D721Med (cell line): ENCODE measurements at regions not wholly inside any gene's neighbourhood (a gene's known extent, or its start where the extent isn't known, plus 50 kb on each side); places are given as distances from the start of the nearest gene placed in this dataset.

Source experiments
- DNase-seq: peaks from one replicate; pipeline ENCODE4 v3.0.0; 2011; ENCODE audit warnings: low spot score; ENCODE audit not compliant: insufficient read length
- FAIRE-seq: peaks from 2 replicates; lab custom pipeline; 2011; peaks lifted over from hg19 to GRCh38; lab: Jason Lieb, UNC
- CTCF ChIP-seq: IDR thresholded peaks from 2 replicates; pipeline ENCODE4 v1.5.1; 2012; ENCODE audit warnings: mild to moderate bottlenecking, control low read depth; ENCODE audit not compliant: insufficient read depth; ENCODE audit errors: missing control alignments

GRCh38 chr3:28906561-28907310 lies 374.1 kb upstream of the RBMS3 start:
- FAIRE-seq (no peak), DNase-seq (no peak)
- TF ChIP-seq CTCF = no peak

DNA sequence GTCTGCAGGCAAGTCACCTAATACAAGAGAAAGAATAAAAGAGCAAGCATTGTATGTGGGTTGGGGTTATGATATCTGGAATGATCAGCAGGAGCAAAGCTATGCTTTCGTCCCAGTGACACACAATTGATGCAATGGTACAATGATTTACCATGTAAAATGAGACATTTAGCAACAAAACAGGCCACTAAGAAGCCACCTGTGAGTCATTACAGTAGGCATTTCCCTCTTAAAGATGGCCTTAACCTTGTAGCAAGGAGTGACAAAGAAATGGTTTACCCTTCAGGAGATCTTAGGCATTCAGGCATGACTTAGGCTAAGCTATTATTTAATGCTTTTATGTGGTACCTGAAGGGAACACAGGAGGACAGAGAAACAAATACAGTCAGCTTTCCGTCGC lies 373.3 kb upstream of the RBMS3 start:
- DNase-seq (no peak), FAIRE-seq (no peak)
- TF ChIP-seq CTCF = no peak

GRCh38 chr3:28912120-28912885 lies 368.6 kb upstream of the RBMS3 start:
- FAIRE-seq = no peak
- no peak for TF ChIP-seq CTCF
- no peak for DNase-seq

DNA sequence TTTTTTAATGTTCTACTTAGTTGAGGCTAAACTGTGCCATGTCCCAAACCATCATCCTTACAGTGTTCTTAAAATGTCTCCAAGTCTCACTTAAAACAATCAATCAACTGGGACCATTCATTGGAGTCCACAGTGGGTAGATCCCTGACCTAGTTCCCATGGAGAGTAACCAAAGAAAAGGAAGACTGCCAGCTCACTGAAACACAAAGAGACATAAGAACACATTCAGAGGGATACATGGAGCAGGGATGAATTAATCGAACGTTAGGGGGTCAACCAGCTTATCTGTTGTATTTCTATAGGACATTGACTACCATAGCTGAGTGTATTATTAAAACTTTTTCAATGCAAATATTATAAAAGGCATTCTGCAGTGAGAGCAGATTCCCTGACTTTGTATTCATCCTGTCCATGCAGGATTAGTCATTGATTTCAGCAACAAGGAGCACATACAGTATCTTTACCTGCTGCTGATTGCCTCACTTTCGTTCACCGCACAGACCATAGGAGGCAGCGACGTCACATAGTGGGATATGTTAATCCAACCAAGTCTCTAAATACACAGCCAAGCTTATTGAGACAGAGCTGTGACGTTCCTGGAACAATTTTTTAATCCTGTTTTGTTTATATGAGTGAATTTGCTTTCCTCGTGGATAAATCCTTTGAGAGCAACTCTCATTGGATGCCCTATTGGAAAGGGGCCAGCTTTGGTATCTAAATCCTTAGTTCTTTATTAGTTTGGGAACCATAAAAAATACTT lies 364.9 kb upstream of the RBMS3 start:
- DNase-seq = no peak
- peak; percentile 48 for TF ChIP-seq CTCF
- FAIRE-seq = peak; percentile 38

DNA sequence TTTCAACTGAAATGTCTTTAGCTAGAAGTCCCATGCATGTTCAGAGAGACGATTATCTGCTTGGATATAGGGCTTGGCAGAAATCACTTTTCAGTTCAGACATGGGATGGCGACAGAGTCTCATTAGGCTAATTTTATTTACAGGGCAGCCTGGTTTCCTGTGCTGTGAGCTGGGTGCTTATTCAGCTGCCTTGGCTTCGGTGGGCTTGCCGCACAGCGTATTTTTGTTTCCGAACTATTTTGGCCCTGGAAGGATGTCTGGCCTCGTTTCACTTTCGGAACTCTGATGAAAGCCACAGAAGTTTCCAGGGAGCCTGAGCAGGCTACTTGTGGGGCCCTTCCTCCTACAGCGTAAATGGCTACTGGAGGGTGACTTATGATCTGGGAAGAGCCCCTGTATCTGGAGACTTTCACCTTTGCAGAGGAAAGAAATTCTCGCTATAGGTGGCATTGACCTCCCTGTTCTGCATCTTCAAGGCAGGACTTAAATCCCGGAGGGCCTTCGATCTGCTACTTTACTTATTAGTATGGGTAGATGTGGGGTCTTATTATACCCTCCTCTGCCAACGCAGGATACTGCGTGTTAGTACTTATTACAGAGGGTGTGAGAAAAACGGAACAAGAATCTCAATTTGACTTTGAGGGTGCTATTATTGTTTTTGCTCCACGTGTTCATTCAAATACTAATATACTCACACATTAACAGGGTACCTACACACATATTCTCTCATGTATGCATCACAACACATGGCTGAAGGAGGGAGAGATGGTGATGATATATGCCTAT lies 364.0 kb upstream of the RBMS3 start:
- DNase-seq = no peak
- FAIRE-seq = no peak
- peak; percentile 50 for TF ChIP-seq CTCF

GRCh38 chr3:28917895-28918475 lies 362.9 kb upstream of the RBMS3 start:
- TF ChIP-seq CTCF = no peak
- DNase-seq (no peak), FAIRE-seq (no peak)
